ENCODE measurements at regions not wholly inside any gene's neighbourhood (a gene's known extent, or its start where the extent isn't known, plus 50 kb on each side); places are given as distances from the start of the nearest gene placed in this dataset.
"Not testable (repeated sequence)": the region's sequence is repeated elsewhere in the genome, so short reads cannot be mapped to it uniquely, and the experiment has no call there.

GRCh38 chr3:86887876-86888275, 103.1 kb downstream of the VGLL3 start:
- TF ChIP-seq CTCF (IDR thresholded peaks at IDR 0.05; ENCODE audit: borderline replicate concordance) = no peak
- Histone ChIP-seq H3K4me3 (no peak overlapping the region), H3K27me3 (ENCODE audit: low read depth) (no peaks in the 10 kb centered on the region), H3K9me3 (replicated peaks) (peaks cover 5% of the 10 kb centered on the region), H3K36me3 (no peaks in the 10 kb centered on the region), H3K27ac (replicated peaks) (no peak overlapping the region), H3K4me1 (no peaks in the 10 kb centered on the region)
- no peak for DNase-seq
- intact Hi-C loops (cut with micrococcal nuclease) = no loop called here

DNA sequence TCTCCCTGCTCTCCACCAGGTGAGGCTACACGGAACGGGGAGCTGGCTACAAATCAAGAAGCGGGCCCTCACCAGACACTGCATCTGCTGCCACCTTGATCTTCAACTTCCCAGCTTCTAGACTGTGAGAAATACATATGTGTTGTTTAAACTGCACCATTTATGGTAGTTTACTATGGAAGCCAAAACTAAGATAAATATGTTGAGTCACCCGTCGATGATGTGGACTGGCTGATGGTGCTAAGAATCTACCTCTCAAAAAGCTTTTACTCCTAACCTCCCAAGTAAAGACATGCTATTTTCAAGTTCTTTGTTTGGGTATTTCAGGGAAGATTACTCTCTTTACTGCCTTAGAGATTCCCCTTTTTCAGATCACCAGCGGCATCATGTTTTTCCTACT, 110.9 kb downstream of the VGLL3 start:
- H3K4me1 ChIP-seq = no peaks in the 10 kb centered on the region
- DNase-seq = no peak
- H3K27ac ChIP-seq (replicated peaks) = no peak overlapping the region
- H3K4me3 ChIP-seq = no peak overlapping the region
- intact Hi-C loops (cut with micrococcal nuclease) = no loop called here
- no peaks in the 10 kb centered on the region for H3K27me3 ChIP-seq (ENCODE audit: low read depth)
- H3K36me3 ChIP-seq = no peaks in the 10 kb centered on the region
- H3K9me3 ChIP-seq (replicated peaks) = peaks cover 4% of the 10 kb centered on the region
- TF ChIP-seq CTCF (IDR thresholded peaks at IDR 0.05; ENCODE audit: borderline replicate concordance) = no peak

- peaks cover 14% of the 10 kb centered on the region for H3K9me3 ChIP-seq (replicated peaks)
- H3K27me3 ChIP-seq (ENCODE audit: low read depth); intact Hi-C loops (cut with micrococcal nuclease); H3K27ac ChIP-seq (replicated peaks); H3K4me1 ChIP-seq; H3K4me3 ChIP-seq; H3K36me3 ChIP-seq; DNase-seq: not testable (repeated sequence)
Measured at GRCh38 chr3:86876504-86877181, 114.3 kb downstream of the VGLL3 start.

GRCh38 chr3:86874790-86875189, 116.2 kb downstream of the VGLL3 start:
- DNase-seq; H3K4me1 ChIP-seq; intact Hi-C loops (cut with micrococcal nuclease); H3K27ac ChIP-seq (replicated peaks); H3K4me3 ChIP-seq; H3K27me3 ChIP-seq (ENCODE audit: low read depth); H3K36me3 ChIP-seq: not testable (repeated sequence)
- peaks cover 14% of the 10 kb centered on the region for H3K9me3 ChIP-seq (replicated peaks)

DNA sequence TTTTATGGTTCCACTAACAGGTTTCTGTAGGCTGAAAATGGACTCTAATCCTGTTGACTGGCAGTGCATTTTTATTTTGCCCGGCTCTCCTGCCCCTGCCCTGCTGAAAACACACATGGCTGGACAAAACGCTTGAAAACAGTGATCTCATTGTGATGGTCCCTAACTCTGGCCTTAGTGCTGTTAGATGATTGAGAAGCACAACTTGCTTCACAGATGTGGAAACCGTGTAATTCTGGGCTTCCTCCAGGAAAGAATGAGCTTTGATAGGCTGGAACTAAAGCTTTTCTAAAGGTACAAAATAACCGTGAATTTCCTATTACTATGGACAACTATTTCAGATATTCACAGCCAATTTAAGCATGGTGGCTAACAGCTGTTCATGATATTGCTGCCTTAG, 121.4 kb downstream of the VGLL3 start:
- Histone ChIP-seq H3K9me3 (replicated peaks) (peaks cover 14% of the 10 kb centered on the region), H3K27me3 (ENCODE audit: low read depth) (no peaks in the 10 kb centered on the region), H3K36me3 (no peaks in the 10 kb centered on the region), H3K27ac (replicated peaks) (no peak overlapping the region), H3K4me1 (no peaks in the 10 kb centered on the region), H3K4me3 (no peak overlapping the region)
- intact Hi-C loops (cut with micrococcal nuclease) = no loop called here
- DNase-seq = no peak
- TF ChIP-seq CTCF (IDR thresholded peaks at IDR 0.05; ENCODE audit: borderline replicate concordance) = no peak

DNA sequence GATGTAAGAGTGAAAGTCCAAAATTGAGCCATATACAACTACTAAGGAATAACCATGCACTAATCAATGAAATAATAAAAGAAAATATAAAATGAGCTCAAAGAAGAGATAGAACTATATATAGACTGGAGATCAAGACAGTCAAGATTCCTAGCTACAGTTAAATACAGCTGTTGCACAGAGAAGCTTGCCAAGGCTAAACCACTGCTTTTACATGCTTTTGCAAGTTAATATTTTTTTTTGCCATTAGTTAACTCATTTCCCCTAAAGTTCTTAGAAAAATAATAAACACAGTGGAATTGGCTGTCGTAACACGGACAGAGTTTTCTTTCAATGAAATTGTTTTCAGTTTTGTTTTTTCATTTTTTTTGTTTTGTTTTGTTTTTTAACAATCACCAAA, 123.0 kb downstream of the VGLL3 start:
- intact Hi-C loops (cut with micrococcal nuclease) = no loop called here
- Histone ChIP-seq H3K9me3 (replicated peaks) (peaks cover 17% of the 10 kb centered on the region), H3K27me3 (ENCODE audit: low read depth) (no peaks in the 10 kb centered on the region)

More for the DNA sequence above, 123.0 kb downstream of the VGLL3 start:
- no peak for DNase-seq
- Histone ChIP-seq H3K4me1 (no peaks in the 10 kb centered on the region), H3K36me3 (no peaks in the 10 kb centered on the region), H3K4me3 (no peak overlapping the region), H3K27ac (replicated peaks) (no peak overlapping the region)
- no peak for TF ChIP-seq CTCF (IDR thresholded peaks at IDR 0.05; ENCODE audit: borderline replicate concordance)

Measured in left ventricle myocardium inferior (tissue), 1 donor.